Upper lobe of left lung (tissue), 4 donors: ENCODE measurements at regions not wholly inside any gene's neighbourhood (a gene's known extent, or its start where the extent isn't known, plus 50 kb on each side); places are given as distances from the start of the nearest gene placed in this dataset.

Source experiments
- EP300 ChIP-seq, 4 donors: sonication (generic); formaldehyde crosslinking; IDR thresholded peaks; one replicate each; pipeline ENCODE4 v1.5.1; 2017; ENCODE audit warnings: antibody characterized with exemption in 4 of 4, control low read depth in 2 of 4
- POLR2A ChIP-seq, 4 donors: fragments of 450-650 bp; IDR thresholded peaks; one replicate each; pipeline ENCODE4 v1.5.1; 2016 to 2017; ENCODE audit warnings: antibody characterized with exemption in 4 of 4, mild to moderate bottlenecking in 2 of 4
- POLR2AphosphoS5 ChIP-seq, 2 donors: sonication (generic); formaldehyde crosslinking; IDR thresholded peaks; one replicate each; pipeline ENCODE4 v1.5.1; 2017; ENCODE audit warnings: antibody characterized with exemption in 2 of 2
- TF ChIP-seq, protein P1 (sequence below), 6 experiments: fragments of 450-650 bp in 4 of 6; fragments of 200-600 bp in 2 of 6; sonication (generic) in 2 of 6; IDR thresholded peaks; one replicate each; pipeline ENCODE4 v1.5.1; 2016 to 2019; ENCODE audit warnings: antibody characterized with exemption in 6 of 6

DNA sequence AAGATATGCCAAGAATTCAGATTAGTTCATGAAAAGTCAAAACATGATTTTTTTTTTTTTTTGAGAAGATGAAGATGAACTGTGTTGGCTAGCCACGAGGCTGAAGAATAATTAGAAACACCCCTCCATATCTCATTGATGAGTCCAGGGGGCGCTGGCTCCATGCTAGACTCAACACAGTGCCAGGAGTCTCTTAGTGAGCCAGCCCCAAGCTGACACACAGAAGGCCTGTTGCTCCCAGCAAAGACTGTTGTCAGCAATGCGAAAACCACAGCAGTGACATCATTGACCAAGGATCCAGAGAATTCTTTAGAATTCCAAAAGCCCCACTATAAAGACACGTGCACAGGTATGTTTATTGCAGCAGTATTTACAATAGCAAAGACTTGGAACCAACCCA is 185.2 kb downstream of the ANXA2 start:
- TF ChIP-seq EP300 (IDR thresholded peaks at IDR 0.05) (no peak), POLR2AphosphoS5 (IDR thresholded peaks at IDR 0.05) (no peak), POLR2A (IDR thresholded peaks at IDR 0.05) (no peak)
- TF ChIP-seq, protein P1, sequence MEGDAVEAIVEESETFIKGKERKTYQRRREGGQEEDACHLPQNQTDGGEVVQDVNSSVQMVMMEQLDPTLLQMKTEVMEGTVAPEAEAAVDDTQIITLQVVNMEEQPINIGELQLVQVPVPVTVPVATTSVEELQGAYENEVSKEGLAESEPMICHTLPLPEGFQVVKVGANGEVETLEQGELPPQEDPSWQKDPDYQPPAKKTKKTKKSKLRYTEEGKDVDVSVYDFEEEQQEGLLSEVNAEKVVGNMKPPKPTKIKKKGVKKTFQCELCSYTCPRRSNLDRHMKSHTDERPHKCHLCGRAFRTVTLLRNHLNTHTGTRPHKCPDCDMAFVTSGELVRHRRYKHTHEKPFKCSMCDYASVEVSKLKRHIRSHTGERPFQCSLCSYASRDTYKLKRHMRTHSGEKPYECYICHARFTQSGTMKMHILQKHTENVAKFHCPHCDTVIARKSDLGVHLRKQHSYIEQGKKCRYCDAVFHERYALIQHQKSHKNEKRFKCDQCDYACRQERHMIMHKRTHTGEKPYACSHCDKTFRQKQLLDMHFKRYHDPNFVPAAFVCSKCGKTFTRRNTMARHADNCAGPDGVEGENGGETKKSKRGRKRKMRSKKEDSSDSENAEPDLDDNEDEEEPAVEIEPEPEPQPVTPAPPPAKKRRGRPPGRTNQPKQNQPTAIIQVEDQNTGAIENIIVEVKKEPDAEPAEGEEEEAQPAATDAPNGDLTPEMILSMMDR (IDR thresholded peaks at IDR 0.05): no peak
